Activated T-helper 9 cell treated with anti-CD3 and anti-CD28 coated beads, Interleukin-2, amount 50 U/mL, for 16 hours (primary cell): ENCODE measurements at regions not wholly inside any gene's neighbourhood (a gene's known extent, or its start where the extent isn't known, plus 50 kb on each side); places are given as distances from the start of the nearest gene placed in this dataset.

Experiments used
- DNase-seq: peaks from one replicate; pipeline ENCODE4 v3.0.0-alpha.2; 2020; ENCODE audit warnings: low read depth

DNA sequence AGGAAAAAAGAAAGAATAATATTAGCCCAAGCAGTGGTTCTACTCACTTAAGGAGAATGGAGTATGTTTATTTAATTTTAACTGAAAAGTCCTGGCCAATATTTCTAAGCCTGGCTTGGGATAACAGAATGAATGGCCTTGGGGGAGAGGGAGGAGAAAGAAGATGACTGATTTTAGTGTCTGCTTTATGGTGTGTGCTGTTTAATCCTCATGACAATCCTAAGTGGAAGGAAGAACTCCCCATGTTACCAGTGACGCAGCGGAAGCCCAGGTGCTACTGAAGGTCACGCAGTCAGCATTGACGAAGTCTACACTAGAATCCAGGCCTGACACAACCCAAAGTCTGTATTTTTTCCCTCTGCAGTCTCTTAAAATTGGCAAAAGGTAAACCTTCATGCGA, 50.5 kb downstream of the PALM2AKAP2 start:
- no peak for DNase-seq

DNA sequence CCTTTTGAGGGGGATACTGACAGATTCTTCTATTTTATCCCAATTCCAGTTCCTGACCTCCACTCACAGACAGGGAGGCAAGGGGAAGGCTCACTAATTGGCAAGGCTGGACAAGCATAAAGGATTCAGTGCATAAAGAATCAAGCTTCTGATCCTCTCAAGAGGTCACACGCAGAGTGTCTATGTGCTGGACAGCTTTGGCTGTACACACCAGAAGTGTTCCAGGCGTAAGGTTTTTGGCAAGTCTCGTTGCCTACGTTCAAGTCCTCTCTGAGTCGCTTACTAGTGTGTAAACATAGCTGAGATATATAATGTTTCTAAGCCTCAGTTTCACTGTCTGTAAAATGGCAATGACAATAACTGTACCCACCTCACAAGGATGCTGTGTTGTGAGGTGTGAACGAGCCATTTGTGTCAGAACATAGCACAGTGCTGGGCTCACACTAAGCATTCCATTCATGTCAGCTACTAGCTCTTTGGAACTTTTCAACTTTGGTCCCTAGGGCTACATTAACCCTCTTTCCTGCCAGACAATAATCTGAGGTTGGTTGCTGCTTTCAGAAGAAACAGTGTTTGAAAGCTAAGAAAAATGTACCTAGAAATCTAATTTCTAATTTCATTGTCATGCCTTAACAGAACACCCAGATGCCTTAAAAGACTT, 52.1 kb downstream of the PALM2AKAP2 start:
- no peak for DNase-seq

DNA sequence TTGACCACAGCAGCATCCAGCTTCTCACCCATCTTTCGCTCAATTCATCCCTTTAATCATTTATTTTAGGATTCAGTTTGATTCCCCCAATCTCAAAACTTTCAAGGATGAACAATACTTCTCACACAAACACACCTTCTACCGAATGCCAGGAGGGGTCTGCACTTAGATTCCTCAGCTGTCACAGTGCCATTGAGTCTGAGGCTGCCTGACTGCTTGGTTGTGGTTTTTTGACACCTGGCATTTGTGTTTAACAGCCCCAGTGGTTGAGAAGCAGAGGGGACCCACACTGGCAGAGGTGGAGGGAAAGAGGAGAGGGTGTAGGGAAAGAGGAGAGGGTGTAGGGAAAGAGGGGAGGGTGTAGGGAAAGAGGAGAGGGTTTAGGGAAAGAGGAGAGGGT, 54.9 kb downstream of the PALM2AKAP2 start:
- no peak for DNase-seq

DNA sequence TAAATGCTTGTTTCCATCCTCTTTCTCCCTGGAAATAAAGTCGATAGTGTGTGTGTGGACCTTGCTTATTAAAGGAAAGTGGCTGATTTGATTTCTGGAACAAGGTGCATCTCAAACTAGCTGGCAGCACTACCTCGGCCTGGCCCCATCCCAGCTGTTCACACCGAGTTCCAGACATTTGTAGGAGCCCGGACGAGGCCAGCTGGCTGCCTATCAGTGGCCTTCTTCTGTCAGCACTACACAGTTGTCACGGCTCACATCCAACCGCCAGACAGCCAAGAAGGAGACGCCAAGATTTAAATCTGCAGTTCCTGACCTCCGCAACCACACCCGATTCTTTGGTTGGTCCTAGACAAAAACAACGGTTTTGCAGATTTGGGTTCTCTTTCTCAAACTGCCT, 63.6 kb downstream of the PALM2AKAP2 start:
- no peak for DNase-seq

DNA sequence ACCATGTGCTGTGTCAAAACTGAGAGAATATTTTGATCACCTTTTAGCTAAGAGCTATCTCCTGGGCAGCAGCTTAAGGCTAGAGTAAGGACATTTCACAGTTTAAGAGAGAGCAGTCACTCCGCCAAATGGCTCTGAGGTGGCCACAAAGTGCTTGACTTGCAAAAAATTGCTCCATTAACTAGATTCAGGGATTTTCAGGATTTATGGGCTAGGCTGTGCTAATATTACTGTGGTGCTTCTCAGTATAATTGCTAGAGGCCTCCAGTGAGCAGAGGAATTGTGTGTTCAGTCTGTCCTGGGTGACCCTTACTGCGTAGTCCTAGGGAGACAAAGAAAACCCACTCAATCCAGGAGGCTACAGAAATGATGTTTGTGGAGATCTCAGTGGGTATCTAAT, 65.2 kb downstream of the PALM2AKAP2 start:
- DNase-seq = no peak

DNA sequence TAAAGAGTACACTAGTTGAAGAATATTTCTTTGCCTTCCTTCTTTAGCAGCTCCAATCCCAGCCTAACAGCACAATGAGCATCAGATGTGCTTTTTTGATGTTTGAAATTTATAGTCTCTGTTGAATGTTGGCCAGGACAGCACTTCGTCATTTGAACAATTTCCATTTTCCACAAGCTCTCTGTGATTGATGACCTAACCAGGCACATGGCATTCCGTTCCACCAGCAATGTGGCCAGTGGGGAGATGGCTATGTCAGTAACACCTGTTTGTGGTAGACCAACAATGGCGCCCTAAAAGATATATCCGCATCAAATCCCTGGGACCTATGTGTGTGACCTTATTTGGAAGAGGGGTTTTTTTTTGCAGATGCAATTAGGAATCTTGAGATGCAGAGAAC, 66.8 kb downstream of the PALM2AKAP2 start:
- DNase-seq = no peak

DNA sequence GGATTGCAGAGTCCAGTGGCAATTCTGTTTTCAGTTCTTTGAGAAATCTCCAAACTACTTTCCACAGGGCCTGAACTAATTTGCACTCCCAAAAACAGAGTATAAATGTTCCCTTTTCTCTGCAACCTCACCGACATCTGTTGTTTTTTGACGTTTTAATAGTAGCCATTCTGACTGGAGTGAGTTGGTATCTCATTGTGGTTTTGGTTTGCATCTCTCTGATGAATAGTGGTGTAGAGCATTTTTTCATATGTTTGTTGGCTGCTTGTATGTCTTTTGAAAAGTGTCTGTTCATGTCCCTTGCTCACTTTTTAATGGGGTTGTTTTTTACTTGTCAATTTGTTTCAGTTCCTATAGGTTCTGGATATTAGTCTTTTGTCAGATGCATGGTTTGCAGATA, 72.6 kb downstream of the PALM2AKAP2 start:
- DNase-seq = no peak

DNA sequence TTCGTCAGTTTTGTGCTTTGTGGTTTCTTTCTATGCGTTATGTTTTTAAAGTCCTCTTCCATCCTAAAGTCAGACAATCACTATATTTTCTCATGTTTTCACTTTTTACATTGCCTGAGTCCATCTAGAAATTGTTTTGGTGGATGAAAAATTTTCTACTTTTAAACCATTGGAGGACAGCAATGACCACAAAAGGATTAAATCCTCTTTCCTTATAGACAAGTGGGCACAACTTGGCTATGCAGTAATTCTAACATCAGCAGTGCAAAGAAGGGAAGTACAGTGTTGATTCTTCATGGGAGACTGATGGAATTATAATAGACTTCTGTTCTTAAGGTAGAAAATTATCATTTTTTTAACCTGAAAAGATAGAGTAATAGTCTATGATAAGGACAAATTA, 75.5 kb downstream of the PALM2AKAP2 start:
- DNase-seq = no peak

DNA sequence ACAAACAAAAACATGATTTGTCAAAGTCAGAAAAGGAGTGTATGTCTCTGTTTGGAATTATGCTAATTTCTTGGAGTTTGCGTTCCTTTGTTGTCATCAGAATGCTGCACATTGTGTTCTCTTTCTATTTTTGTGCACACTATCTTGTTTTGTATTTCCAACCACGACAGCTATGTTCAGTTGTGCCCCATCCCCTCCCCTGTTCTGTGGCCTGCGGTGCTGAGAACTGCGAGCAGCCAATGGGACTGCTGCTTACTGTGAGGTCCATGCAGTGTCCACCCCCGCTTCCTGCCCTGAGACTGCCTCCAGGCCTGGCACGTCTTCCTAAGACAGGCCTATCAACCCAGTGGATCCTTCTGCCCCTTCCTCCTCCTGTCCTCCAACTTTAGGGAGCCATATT, 76.8 kb downstream of the PALM2AKAP2 start:
- DNase-seq = no peak

DNA sequence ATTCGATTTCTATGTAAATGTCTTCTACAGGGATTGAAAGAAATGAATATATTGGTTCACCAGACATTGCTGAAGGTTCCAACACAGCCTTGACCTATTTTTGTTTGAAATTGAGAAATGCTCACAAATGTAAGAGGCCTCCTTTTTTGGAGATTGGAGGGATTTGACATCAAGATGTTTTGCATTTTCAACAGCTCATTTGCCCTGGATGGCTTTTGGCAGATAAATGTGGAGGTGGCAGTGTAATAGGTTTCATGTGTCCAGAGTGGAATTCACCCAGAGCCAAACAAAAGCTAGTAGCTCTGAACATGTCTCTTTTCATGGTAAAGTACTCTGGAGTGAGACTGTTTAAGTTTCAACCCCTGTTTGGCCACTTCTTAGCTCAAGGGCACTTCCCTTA, 77.3 kb downstream of the PALM2AKAP2 start:
- DNase-seq = no peak

DNA sequence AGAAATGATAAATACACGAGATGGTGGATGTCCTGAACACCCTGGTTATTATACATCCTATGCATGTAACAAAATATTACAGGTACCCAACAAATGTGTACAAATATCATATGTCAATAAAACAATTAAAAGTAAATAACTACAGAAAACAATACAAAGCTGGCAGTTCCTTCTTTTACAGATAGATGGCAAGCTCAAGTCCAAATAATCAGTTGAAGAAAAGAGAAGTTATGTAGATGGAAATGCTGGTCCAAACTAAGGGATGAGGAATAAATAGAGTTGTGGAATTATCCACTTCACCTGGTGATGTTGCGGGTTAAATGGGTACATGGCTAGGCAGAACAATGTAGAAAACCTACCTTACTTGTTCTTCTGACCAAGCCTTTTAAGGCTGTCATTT, 79.4 kb downstream of the PALM2AKAP2 start:
- DNase-seq = no peak

DNA sequence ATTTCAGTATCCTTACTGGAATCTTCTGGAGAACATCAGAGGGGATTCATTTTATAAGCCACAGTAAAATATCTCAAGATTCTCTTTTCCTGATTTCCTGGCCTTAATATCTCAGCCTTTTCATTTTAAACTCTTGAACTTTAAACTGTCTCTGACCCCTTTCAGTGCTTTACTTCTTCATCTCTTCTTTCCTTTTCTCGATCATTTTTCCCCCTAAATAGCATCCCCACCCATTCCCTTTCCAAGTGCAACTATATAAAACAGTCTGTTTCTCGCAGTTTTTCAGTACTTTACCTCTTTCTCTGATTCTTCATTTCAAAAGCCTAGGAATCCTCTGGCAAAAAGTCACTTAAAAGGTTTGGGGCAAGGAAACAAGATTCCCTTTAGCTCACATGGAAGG, 80.5 kb downstream of the PALM2AKAP2 start:
- no peak for DNase-seq

DNA sequence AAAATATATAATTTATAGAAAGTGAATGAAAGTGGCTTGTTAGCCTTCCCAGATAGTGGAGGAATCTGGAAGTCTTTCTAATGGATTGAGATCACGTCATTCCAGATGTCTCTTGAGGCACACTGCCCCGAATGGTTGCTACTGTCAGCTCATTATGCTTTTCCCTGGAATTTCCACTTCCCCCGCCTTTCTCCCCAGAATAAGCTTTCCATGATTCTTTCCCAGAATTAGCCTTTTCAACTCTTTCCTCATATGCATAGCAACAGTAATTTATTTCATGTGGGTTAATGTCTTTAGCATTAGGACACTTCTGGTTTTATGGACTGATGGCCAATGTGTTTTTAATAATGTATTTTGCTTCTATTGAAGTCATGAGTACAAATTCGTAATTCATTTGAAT, 81.5 kb downstream of the PALM2AKAP2 start:
- no peak for DNase-seq

DNA sequence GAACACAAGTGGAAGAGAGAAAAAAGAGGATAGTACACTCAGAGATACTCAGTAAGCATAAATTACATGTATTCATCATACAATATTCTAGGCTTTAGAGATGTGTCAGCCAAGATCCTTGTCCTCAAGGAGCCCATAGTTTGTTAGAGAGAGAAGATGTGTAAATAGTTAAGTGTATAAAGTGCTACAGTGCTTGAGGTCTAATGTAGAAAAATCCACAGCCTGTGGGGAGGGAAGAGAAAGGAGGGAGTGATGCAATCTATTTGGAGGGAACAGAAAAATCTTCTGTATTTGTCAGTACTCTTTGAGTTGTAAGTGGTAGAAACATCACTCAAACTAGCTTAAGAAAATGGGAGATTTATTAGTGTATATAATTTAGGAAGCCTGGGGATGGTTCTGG, 81.9 kb downstream of the PALM2AKAP2 start:
- no peak for DNase-seq

DNA sequence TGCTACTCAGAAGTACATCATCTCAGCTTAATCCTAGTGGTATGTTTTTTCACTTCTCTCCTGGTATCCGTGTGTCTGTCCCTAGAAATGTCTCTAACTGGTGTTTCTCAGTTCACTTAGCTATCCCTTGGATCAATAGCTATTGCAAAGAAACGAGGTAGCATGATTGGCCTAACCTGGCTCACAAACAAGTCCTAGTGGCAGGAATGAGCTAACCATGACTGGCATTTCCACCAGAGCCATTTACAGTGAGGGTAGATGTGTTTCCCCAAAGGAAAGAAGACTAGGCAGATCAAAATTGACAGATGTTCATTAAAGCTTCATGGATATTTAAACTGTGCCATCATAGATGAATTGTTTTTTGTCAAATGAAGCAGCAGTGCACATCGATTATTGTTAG, 82.5 kb downstream of the PALM2AKAP2 start:
- no peak for DNase-seq

DNA sequence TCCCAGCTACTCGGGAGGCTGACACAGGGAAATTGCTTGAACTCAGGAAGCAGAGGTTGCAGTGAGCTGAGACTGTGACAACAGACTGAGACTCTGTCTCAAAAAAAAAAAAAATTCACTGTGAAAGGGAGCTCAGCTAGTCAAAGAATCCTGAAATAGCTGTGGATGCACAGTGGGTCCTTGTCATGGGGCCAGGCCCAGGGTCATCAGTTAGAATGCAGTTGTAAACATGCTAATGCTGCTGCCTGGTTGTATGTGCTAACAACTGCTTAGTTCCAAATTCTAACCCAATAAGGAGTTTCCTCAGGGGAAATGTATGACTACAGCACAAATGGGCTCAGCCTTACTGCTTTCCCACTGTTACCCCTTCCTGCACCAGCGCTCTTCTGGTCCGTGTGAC, 84.0 kb downstream of the PALM2AKAP2 start:
- DNase-seq = no peak

DNA sequence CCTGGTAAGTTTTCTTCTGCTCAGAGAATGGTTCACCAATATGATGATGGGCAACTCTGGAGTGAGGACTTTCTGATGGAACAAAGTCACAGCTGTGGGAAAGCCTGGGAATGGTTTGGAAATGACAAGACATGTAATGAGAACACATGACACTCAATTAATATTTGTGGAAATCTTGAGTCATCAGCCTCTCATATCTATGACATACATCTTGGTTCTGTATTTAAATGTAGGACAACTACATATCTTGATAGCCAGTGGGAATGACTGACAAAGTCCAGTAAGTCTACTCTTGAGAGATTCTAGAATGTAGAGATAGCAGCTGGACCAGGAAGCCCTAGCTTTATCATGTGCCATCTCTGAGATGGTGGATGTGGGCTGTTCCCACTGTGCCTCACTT, 85.5 kb downstream of the PALM2AKAP2 start:
- no peak for DNase-seq

DNA sequence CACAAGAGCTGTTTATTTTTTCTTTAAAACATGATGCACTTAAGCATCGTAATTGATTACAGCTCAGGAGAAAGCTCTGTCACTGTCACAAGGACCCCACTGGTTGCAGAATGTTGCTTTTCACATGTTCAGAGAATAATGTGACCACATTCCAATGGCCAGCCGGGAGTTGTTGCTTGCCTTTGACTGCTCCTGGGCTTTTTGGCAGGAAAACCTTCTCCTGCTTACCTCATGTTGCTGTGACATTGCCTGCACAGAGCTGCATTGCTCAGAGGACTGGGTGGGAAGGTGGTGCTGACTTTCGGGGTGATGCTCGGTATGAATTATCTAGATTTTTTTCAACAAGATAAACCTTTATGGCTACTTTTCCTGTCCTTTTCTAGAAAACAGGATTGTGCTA, 88.2 kb downstream of the PALM2AKAP2 start:
- no peak for DNase-seq

DNA sequence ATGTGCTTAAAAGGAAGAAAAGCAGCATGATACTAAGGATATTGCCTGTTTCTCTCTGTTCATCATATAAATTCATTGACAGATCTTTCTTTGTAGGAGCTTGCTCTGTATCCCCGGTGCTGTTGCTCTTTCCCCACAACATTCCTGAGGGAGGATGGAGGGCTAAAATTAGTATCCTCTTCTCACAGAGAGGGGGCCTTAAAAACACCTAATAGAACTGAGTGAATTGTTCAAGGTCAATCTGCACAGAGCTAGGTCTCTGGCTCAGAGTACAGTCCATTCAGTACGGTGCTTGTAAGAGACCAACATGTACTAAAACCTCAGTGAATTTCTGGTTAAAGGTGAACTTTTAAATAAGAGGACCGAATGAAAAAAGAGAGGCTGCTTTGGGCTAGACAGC, 88.7 kb downstream of the PALM2AKAP2 start:
- DNase-seq = no peak

DNA sequence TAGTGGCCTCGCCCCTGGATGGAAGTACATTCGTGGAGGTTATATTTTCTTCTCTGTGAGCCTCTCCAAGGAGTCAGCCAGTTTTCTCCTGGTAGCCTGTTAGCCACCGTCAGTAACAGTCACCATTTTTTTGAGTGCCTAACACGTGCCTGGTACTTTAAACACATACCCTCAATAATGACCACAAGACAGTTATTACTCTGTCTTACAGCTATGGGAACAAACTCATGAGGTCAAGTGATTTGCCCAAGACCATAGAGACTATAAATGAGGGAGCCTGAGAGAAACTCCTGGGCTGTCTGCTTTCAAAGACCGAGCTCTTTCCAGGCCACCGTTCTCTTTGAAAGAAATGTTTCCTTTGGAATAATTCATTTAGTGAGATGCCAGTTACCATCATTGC, 90.4 kb downstream of the PALM2AKAP2 start:
- no peak for DNase-seq

DNA sequence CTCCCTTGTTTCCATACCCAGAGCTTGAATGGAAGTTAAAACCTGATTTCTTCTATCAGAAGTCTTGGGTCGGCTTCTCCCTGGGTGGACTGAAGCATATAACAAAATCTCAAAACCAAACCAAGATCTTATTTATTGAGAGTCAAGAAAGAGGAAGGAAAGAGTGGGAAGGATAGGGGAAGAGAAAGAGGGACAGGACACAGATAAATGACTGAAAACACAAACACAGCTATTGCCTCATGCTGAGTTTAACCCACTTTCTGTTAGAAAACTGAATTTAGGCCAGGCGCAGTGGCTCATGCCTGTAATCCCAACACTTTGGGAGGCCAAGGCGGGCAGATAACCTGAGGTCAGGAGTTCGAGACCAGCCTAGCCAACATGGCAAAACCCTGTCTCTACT, 92.9 kb downstream of the PALM2AKAP2 start:
- DNase-seq = no peak

DNA sequence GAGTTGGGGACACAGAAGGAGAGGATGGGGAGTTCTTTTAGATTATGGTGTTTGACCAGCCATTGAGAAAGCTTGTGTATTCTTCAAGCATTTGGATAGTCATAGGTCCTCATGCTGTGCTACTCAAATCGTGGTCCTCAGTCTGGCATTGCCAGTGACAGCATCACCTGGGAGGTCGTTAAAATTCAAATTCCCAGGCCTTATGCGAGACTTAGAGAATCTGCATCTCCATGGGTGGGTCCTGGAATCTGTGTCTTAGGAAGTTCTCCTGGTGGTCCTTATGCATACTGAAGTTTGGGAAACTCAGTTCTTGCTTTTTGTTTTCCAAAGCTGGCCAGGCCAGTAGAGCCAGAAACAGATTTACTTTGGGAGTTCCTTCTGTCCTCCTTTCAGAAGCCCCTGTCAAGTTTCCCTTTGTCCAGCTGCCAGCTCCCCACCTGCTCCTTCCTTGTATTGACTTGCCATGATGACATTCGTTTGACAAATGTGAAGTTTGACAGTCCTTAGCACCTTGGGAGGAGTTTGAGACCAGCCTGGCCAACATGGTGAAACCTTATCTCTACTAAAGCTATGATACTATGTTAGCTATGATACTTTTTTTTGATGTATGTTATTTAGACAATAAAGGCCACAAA, 95.6 kb downstream of the PALM2AKAP2 start:
- DNase-seq = no peak

DNA sequence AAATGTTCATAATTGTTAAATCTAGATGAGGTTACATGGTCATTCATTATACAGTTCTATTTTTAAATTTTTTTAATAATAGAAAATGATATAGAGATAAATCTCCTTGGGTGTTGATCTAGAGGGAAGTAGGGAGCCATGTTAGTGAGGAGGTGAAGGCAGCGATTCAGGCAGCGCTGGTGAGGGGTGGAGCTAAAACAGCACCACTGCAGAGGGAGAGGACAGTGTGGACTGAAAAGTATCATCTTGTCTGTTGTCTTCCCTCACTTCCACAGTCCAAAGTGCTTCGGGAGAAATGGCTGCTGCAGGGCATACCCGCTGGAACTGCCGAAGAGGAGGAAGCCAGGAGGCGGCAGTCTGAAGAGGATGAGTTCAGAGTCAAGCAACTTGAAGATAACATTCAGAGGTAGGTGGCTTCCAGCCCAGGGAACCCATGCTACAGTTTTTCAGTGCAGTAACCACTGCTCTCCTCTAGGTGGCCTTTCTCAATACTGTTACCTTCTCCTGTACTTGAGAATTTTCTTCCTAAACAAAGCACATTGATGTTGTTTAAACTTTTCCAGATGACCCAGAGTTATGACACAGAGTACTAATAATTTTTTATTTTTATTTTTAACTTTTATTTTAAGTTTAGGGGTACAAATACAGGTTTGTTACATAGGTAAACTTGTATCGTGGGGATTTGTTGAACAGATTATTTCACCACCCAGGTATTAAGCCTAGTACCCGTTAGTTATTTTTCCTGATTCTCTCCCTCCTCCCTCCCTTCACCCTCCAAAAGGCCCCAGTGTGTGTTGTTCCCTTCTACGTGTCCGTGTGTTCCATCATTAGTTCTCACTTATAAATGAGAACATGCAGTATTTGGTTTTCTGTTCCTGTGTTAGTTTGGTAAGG, 100.5 kb downstream of the PALM2AKAP2 start:
- no peak for DNase-seq
